DMS79 treated with DMSO at 0.1 percent for 48 hours (cell line): ENCODE measurements at regions not wholly inside any gene's neighbourhood (a gene's known extent, or its start where the extent isn't known, plus 50 kb on each side); places are given as distances from the start of the nearest gene placed in this dataset.
A peak's percentile ranks its signal among the peaks of the same experiment; 100 is the strongest.
"Not testable (repeated sequence)": the region's sequence is repeated elsewhere in the genome, so short reads cannot be mapped to it uniquely, and the experiment has no call there.

Experiments used
- DNase-seq: peaks from one replicate; lab custom pipeline; 2025; lab: John Stamatoyannopoulos, UW

- DNase-seq = no peak
Measured at GRCh38 chr7:140283472-140283871, 106.7 kb upstream of the KDM7A start.

GRCh38 chr7:140281960-140282359, 105.2 kb upstream of the KDM7A start:
- DNase-seq = no peak

GRCh38 chr7:140281255-140281654, 104.5 kb upstream of the KDM7A start:
- no peak for DNase-seq

- DNase-seq = no peak
Measured at GRCh38 chr7:140276001-140276400, 99.2 kb upstream of the KDM7A start.

GRCh38 chr7:140275069-140275965, 98.5 kb upstream of the KDM7A start:
- DNase-seq = no peak

GRCh38 chr7:140273417-140273816, 96.6 kb upstream of the KDM7A start:
- DNase-seq = no peak

GRCh38 chr7:140271643-140271968, 94.8 kb upstream of the KDM7A start:
- not testable (repeated sequence) for DNase-seq

- DNase-seq = no peak
Measured at GRCh38 chr7:140269004-140269638, 92.3 kb upstream of the KDM7A start.

- no peak for DNase-seq
Measured at GRCh38 chr7:140267381-140268226, 90.8 kb upstream of the KDM7A start.

GRCh38 chr7:140263277-140263676, 86.5 kb upstream of the KDM7A start:
- DNase-seq = no peak

GRCh38 chr7:140262242-140262903, 85.6 kb upstream of the KDM7A start:
- no peak for DNase-seq

- DNase-seq = no peak
Measured at GRCh38 chr7:140261522-140261921, 84.7 kb upstream of the KDM7A start.

- no peak for DNase-seq
Measured at GRCh38 chr7:140261105-140261486, 84.3 kb upstream of the KDM7A start.

- DNase-seq = peak; percentile 14
Measured at GRCh38 chr7:140260352-140261104, 83.7 kb upstream of the KDM7A start.

- not testable (repeated sequence) for DNase-seq
Measured at GRCh38 chr7:140257278-140257677, 80.5 kb upstream of the KDM7A start.

- DNase-seq = not testable (repeated sequence)
Measured at GRCh38 chr7:140254976-140255375, 78.2 kb upstream of the KDM7A start.

- no peak for DNase-seq
Measured at GRCh38 chr7:140249036-140249806, 72.4 kb upstream of the KDM7A start.

GRCh38 chr7:140247559-140247958, 70.8 kb upstream of the KDM7A start:
- no peak for DNase-seq

- DNase-seq = no peak
Measured at GRCh38 chr7:140245611-140246105, 68.9 kb upstream of the KDM7A start.
